OCI-LY3 (cell line): ENCODE measurements at regions not wholly inside any gene's neighbourhood (a gene's known extent, or its start where the extent isn't known, plus 50 kb on each side); places are given as distances from the start of the nearest gene placed in this dataset.

Experiments used
- EZH2phosphoT487 ChIP-seq: fragments of 200-600 bp; shearing (Covaris generic); IDR thresholded peaks from 2 replicates; pipeline ENCODE4 v1.6.1; 2018; ENCODE audit warnings: antibody characterized with exemption, mixed run types, low read depth
- TF ChIP-seq, protein P1 (sequence below): fragments of 200-600, 300-600 bp; sonication (generic); IDR thresholded peaks from 2 replicates; pipeline ENCODE4 v1.5.1; 2014; ENCODE audit warnings: antibody characterized with exemption, low read length, low read depth

DNA sequence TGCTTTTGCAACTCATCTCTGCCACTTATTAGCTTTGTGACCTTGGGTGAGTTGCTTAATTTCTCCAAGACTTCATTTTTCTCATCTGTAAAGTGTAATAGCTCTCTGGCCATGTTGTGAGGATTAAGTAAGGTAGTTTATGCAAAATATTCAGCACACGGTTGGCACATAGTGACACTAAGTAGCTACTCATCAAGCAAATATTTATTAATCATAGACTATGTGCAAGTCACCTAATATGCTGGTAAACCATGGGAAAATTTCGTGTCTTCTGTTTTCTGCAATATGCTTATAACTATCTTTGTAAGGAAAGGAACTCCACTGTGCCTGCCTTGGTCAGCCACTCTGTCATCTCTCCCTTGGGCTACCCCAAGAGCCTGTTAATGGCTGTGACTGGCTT is 50.3 kb upstream of the EGR2 start:
- TF ChIP-seq, protein P1, sequence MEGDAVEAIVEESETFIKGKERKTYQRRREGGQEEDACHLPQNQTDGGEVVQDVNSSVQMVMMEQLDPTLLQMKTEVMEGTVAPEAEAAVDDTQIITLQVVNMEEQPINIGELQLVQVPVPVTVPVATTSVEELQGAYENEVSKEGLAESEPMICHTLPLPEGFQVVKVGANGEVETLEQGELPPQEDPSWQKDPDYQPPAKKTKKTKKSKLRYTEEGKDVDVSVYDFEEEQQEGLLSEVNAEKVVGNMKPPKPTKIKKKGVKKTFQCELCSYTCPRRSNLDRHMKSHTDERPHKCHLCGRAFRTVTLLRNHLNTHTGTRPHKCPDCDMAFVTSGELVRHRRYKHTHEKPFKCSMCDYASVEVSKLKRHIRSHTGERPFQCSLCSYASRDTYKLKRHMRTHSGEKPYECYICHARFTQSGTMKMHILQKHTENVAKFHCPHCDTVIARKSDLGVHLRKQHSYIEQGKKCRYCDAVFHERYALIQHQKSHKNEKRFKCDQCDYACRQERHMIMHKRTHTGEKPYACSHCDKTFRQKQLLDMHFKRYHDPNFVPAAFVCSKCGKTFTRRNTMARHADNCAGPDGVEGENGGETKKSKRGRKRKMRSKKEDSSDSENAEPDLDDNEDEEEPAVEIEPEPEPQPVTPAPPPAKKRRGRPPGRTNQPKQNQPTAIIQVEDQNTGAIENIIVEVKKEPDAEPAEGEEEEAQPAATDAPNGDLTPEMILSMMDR = no peak
- no peak for TF ChIP-seq EZH2phosphoT487
